HG03558 (cell line): ENCODE measurements at regions not wholly inside any gene's neighbourhood (a gene's known extent, or its start where the extent isn't known, plus 50 kb on each side); places are given as distances from the start of the nearest gene placed in this dataset.

ENCODE experiments used
- ATAC-seq: cut with Tn5 transposase; IDR thresholded peaks from one replicate; pipeline ENCODE4 v1.9.1; 2021; ENCODE audit warnings: moderate number of reproducible peaks; ENCODE audit not compliant: unreplicated experiment; ENCODE audit errors: extremely low read depth

GRCh38 chr15:98369081-98369716 lies 279.1 kb upstream of the IGF1R start:
- no peak for ATAC-seq

GRCh38 chr15:98375513-98376340 lies 272.6 kb upstream of the IGF1R start:
- no peak for ATAC-seq

DNA sequence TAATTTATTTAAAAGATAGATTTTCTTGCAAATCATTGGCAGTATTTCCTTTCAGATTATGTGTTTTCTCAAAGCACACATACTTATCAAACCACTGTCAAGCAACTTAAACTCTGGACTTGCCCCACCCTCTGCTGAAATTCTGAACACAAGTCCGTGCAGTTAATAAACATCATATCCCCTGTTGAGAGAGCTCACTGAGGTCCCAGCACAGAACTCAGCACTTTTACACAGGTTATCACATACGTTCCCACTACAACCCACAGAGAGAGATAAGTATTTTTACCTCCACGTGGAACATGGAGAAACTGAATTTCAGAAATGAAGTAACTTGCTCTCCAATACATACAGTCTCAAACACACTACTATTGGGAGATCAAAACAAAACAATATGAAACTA lies 267.6 kb upstream of the IGF1R start:
- ATAC-seq, result no peak

- no peak for ATAC-seq
These were observed 266.9 kb upstream of the IGF1R start for GRCh38 chr15:98381446-98381845.

DNA sequence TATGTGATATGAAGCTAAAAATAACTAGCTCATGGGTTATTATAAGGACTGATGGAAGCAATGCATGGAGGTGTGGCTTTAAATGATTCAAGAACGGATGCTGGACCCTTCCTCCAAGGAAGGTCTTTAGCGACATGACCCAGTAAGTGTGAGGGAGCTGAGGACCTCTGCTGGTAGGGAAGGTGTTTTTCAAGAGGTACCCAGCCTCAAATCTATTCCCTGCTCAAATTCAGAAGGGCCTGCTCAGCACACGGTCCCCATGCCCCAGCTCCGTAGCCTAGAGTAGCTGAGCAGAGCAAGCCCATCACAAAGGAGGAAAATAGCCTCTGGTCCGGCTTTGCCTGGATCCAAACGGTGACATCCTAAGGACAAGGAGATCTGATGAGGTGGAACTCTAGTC lies 266.2 kb upstream of the IGF1R start:
- ATAC-seq, result no peak

GRCh38 chr15:98383571-98383970 lies 264.8 kb upstream of the IGF1R start:
- no peak for ATAC-seq

GRCh38 chr15:98384328-98385029 lies 263.9 kb upstream of the IGF1R start:
- no peak for ATAC-seq

GRCh38 chr15:98385752-98386381 lies 262.5 kb upstream of the IGF1R start:
- no peak for ATAC-seq

GRCh38 chr15:98386561-98386960 lies 261.8 kb upstream of the IGF1R start:
- ATAC-seq, result no peak

- no peak for ATAC-seq
These were observed 260.5 kb upstream of the IGF1R start for GRCh38 chr15:98387866-98388265.

DNA sequence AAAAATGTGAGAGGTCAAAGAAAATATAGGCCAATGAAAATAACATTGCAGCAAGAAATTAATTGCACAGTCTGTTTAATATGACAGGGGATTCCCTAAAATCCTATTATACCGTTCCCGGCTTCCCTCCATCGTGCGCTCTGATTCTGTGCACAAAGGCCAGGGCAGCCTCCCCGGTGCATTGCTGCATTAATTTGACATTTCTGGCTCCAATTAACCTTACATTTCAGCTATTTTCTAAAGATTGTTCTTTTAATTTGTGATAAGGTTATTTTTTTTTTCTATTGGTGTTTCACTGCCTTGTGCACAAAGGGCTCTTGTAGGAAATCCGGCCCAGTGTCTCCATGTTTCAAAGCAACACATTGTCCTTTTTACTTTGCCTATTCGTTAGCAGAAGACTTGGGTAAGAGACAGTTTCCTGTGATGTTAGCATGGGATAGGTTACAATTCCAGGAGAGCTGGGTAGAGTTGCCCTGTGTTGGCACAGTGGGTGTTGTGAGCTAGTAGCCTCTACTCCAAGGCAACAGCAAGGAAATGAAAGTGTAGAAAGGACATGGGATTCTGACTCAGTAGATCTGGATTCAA lies 257.3 kb upstream of the IGF1R start:
- no peak for ATAC-seq

DNA sequence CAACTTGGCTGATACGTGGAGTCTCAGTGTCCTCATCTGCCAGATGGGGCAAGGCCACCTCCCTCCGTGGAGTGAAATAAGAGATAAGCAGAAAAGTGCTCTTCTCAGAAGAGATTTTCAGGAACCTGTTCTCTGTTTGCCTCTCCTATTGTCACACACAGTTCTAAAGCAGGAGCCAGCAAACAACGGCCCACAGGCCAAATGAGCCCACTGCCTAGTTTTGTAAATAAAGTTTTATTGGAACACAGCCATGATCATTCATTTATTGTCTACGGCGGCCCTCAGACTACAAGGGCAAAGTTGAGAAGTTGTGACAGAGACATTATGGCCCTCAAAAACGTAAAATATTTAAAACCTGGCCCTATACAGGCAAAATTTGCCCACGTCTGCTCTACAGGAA lies 256.8 kb upstream of the IGF1R start:
- ATAC-seq, result no peak

- ATAC-seq, result no peak
These were observed 254.9 kb upstream of the IGF1R start for GRCh38 chr15:98393471-98393870.

DNA sequence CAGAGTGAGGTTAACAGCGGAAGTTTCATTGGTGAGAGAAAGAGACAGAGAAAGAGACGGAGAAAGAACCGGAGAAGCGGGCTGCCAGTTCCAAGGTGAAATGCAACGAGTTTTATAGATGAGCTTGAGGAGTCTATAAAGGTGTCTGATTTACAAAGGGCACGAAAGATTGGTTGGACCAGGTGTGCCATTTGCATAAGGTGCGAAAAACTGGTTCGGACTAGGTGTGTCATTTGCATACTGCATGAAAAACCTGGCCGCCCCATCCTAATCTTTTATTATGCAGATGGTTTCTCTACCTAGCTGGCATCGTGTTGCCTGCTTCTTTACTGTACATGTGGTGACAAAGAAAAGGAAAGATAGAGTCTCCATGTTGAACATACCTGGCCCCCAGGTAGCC lies 253.8 kb upstream of the IGF1R start:
- no peak for ATAC-seq

DNA sequence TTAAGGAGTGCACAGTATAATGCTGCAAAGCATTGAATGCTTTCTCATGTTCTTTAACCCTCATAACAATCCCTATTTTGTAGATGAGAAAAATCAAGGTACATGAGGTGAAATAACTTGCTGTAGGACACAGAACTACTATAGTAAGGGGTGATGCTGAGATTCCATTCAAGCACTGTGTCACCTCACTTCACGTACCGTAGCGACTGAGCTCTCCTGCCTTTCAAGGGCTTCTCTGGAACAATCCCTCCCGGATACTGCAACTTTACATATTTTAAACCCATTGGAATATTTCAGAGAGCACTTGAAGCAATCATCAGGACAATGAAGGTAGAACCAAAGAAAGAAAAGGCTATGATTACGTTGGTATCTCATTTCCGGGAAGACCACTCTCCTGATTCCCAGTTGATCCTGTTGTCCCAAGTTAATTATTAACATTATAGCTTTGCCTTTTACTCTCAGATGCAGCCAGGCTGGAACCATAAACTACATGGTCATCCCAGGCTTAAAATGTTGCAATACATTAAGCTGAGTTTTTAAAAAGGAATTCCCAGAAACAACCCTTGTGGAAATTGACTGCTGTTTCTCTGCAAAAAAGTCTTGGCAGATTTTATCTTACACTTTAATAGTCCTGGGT lies 252.2 kb upstream of the IGF1R start:
- ATAC-seq, result no peak

DNA sequence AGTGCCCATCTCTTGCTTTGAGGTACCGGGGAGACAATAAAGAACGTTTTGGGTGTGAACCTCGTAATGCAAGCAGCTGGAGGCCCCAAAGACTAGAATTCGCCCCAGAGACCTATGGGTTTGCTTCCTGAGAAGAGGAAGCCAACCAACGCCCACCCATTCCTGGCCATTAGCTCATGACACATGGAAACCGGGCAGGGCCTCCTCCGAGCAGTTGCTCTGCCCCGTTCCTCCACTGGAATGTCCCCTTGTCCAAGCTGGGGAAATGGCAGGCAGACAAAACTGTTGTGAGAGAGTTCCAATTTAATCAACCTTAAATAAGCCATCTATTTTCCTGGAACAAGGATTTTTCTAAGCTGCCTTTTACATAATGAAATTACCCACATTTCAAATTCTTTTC lies 250.9 kb upstream of the IGF1R start:
- ATAC-seq, result no peak

GRCh38 chr15:98398056-98398455 lies 250.3 kb upstream of the IGF1R start:
- ATAC-seq, result no peak

- ATAC-seq, result no peak
These were observed 249.5 kb upstream of the IGF1R start for GRCh38 chr15:98398886-98399285.

- no peak for ATAC-seq
These were observed 248.2 kb upstream of the IGF1R start for GRCh38 chr15:98400120-98400519.

DNA sequence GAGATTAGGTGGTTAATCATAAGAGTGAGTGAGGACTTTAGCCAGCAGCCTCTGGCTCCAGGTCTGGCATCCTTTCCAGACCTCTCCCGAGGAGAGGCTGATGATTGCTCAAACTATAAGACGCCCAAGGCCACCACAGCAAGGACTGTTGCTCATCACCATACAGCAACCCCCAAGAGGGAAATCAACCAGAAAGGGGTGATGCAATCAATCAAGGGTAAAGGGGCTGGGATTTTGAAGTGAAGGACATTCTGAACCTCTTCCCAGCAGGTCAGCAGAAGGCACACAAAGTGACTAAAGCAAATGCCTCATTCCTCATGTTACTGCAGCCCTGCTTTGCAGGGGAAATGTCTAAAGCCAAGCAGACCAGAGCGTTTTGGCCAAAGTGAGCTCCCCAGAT lies 247.3 kb upstream of the IGF1R start:
- no peak for ATAC-seq
